H1 (cell line): ENCODE measurements at regions not wholly inside any gene's neighbourhood (a gene's known extent, or its start where the extent isn't known, plus 50 kb on each side); places are given as distances from the start of the nearest gene placed in this dataset.

Experiments
- CTCF ChIA-PET: fragments of 300-600 bp; sonication (Branson Sonifier 250); formaldehyde crosslinking; loops from one replicate; lab custom pipeline; 2021; ENCODE audit not compliant: partially characterized antibody; lab: Charles Lee
- POLR2A ChIA-PET: fragments of 300-600 bp; sonication (Branson Sonifier 250); formaldehyde crosslinking; loops from one replicate; lab custom pipeline; 2021; ENCODE audit warnings: inconsistent platforms; ENCODE audit not compliant: partially characterized antibody; lab: Charles Lee
- DNase-seq, 2 experiments: peaks; one replicate each; pipeline versions ENCODE4 v3.0.0 to v3.0.0-alpha.2; 2010 to 2022; ENCODE audit warnings: low spot score in 2 of 2, low read depth in 1 of 2, mixed read lengths in 1 of 2
- FAIRE-seq: peaks from 2 replicates; lab custom pipeline; 2011; peaks lifted over from hg19 to GRCh38; lab: Jason Lieb, UNC
- H2AFZ ChIP-seq: 2 replicates; pipeline ENCODE4 v1.8.1; 2012; ENCODE audit warnings: low read length, inconsistent platforms
- H2AK5ac ChIP-seq: 2 replicates; pipeline ENCODE4 v1.6.1; 2013; ENCODE audit warnings: low read depth, low read length
- H2BK120ac ChIP-seq: replicated peaks from 2 replicates; pipeline ENCODE3; 2013; ENCODE audit warnings: low read depth, low read length, inconsistent platforms
- H2BK12ac ChIP-seq: 2 replicates; pipeline ENCODE4 v1.6.1; 2013; ENCODE audit warnings: low read depth, low read length
- H2BK15ac ChIP-seq: 2 replicates; pipeline ENCODE4 v1.6.1; 2013; ENCODE audit warnings: low read length
- H2BK20ac ChIP-seq: 2 replicates; pipeline ENCODE4 v1.6.1; 2013; ENCODE audit warnings: low read length
- H2BK5ac ChIP-seq: 2 replicates; pipeline ENCODE4 v1.6.1; 2013; ENCODE audit warnings: low read depth, low read length
- H3K14ac ChIP-seq: 2 replicates; pipeline ENCODE4 v1.6.1; 2013; ENCODE audit warnings: inconsistent platforms; ENCODE audit not compliant: insufficient read length
- H3K18ac ChIP-seq: 2 replicates; pipeline ENCODE4 v1.6.1; 2013; ENCODE audit warnings: low read length; ENCODE audit errors: extremely low read depth
- H3K23ac ChIP-seq: 2 replicates; pipeline ENCODE4 v1.6.1; 2013; ENCODE audit warnings: inconsistent platforms; ENCODE audit not compliant: insufficient read length
- H3K23me2 ChIP-seq: 2 replicates; pipeline ENCODE4 v1.6.1; 2013; ENCODE audit warnings: low read depth, low read length
- H3K27ac ChIP-seq: 2 replicates; pipeline ENCODE4 v1.6.1; 2011; ENCODE audit warnings: low read depth, low read length, inconsistent platforms
- H3K27me3 ChIP-seq, 4 experiments: replicated peaks in 1 of 4; 1 replicate in 1 of 4; 2 replicates in 3 of 4; pipeline versions ENCODE4 v1.6.1 to v1.8.1; 2011 to 2013; ENCODE audit warnings: low read length in 3 of 4, mild to moderate bottlenecking in 3 of 4, inconsistent platforms in 2 of 4, mixed read lengths in 2 of 4, moderate library complexity in 1 of 4; ENCODE audit not compliant: control insufficient read depth in 3 of 4, insufficient read depth in 3 of 4; ENCODE audit errors: extremely low read depth in 1 of 4
- H3K36me3 ChIP-seq, 4 experiments: 2 replicates each; pipeline versions ENCODE4 v1.6.1 to v1.8.1; 2011 to 2013; ENCODE audit warnings: mild to moderate bottlenecking in 4 of 4, low read length in 3 of 4, moderate library complexity in 2 of 4, control low read depth in 1 of 4, inconsistent platforms in 1 of 4; ENCODE audit not compliant: insufficient read depth in 4 of 4, control insufficient read depth in 2 of 4
- H3K4ac ChIP-seq: replicated peaks from 2 replicates; pipeline ENCODE3; 2013; ENCODE audit warnings: low read length, low read depth, mixed read lengths, inconsistent platforms; ENCODE audit not compliant: insufficient read length
- H3K4me1 ChIP-seq, 4 experiments: replicated peaks in 1 of 4; 1 replicate in 1 of 4; 2 replicates in 3 of 4; pipeline versions ENCODE4 v1.6.1 to v1.8.1; 2011 to 2013; ENCODE audit warnings: low read length in 3 of 4, inconsistent platforms in 2 of 4, mixed read lengths in 1 of 4; ENCODE audit not compliant: insufficient read depth in 4 of 4, control insufficient read depth in 3 of 4
- H3K4me2 ChIP-seq, 2 experiments: 2 replicates each; pipeline versions ENCODE4 v1.6.1 to v1.8.1; 2011 to 2013; ENCODE audit warnings: low read depth in 2 of 2, low read length in 2 of 2, control low read depth in 1 of 2, inconsistent platforms in 1 of 2, mild to moderate bottlenecking in 1 of 2; ENCODE audit not compliant: insufficient read depth in 1 of 2
- H3K4me3 ChIP-seq, 4 experiments: fragments of 200-600, 300-600 bp in 1 of 4; sonication (generic), shearing (Covaris generic), sonication (Bioruptor Twin) in 1 of 4; 2 replicates each; pipeline versions ENCODE4 v1.5.1 to v1.8.1; 2011 to 2016; ENCODE audit warnings: low read length in 4 of 4, low read depth in 3 of 4, control low read depth in 2 of 4, inconsistent platforms in 2 of 4, mild to moderate bottlenecking in 2 of 4, mixed read lengths in 1 of 4, moderate library complexity in 1 of 4; ENCODE audit not compliant: insufficient read depth in 2 of 4; ENCODE audit errors: extremely low read depth in 1 of 4
- H3K56ac ChIP-seq: replicated peaks from 2 replicates; pipeline ENCODE3; 2013; ENCODE audit warnings: low read depth, mild to moderate bottlenecking, mixed read lengths, low read length, inconsistent platforms; ENCODE audit not compliant: insufficient read length
- H3K79me1 ChIP-seq: 2 replicates; pipeline ENCODE4 v1.6.1; 2013; ENCODE audit warnings: low read depth, low read length, control low read depth
- H3K79me2 ChIP-seq, 2 experiments: 2 replicates each; pipeline versions ENCODE4 v1.6.1 to v1.8.1; 2012 to 2013; ENCODE audit warnings: low read length in 2 of 2, mild to moderate bottlenecking in 2 of 2, inconsistent platforms in 1 of 2; ENCODE audit not compliant: insufficient read depth in 2 of 2, control insufficient read depth in 1 of 2
- H3K9ac ChIP-seq, 4 experiments: replicated peaks in 1 of 4; 1 replicate in 1 of 4; 2 replicates in 3 of 4; pipeline versions ENCODE4 v1.6.1 to v1.8.1; 2011 to 2013; ENCODE audit warnings: low read depth in 3 of 4, low read length in 3 of 4, control low read depth in 2 of 4, mild to moderate bottlenecking in 2 of 4, moderate library complexity in 2 of 4, inconsistent platforms in 1 of 4; ENCODE audit errors: extremely low read depth in 1 of 4
- H3K9me3 ChIP-seq, 2 experiments: 2 replicates each; pipeline versions ENCODE4 v1.6.1 to v1.8.1; 2012 to 2013; ENCODE audit warnings: mild to moderate bottlenecking in 2 of 2, moderate library complexity in 2 of 2, control low read depth in 1 of 2, inconsistent platforms in 1 of 2, low read depth in 1 of 2, low read length in 1 of 2, mixed read lengths in 1 of 2; ENCODE audit not compliant: insufficient read depth in 2 of 2
- H4K20me1 ChIP-seq, 2 experiments: replicated peaks in 1 of 2; 2 replicates each; pipeline versions ENCODE3 to v1.8.1; 2011 to 2013; ENCODE audit warnings: inconsistent platforms in 2 of 2, low read length in 2 of 2, mild to moderate bottlenecking in 1 of 2; ENCODE audit not compliant: insufficient read depth in 2 of 2, control insufficient read depth in 1 of 2
- H4K5ac ChIP-seq: 2 replicates; pipeline ENCODE4 v1.6.1; 2013; ENCODE audit warnings: low read length, low read depth, mixed read lengths, inconsistent platforms; ENCODE audit not compliant: insufficient read length
- H4K8ac ChIP-seq: 2 replicates; pipeline ENCODE4 v1.8.0; 2013; ENCODE audit warnings: mild to moderate bottlenecking, moderate library complexity, low read length, inconsistent platforms; ENCODE audit not compliant: insufficient read depth; ENCODE audit errors: extremely low read depth
- H4K91ac ChIP-seq: replicated peaks from 2 replicates; pipeline ENCODE3; 2013; ENCODE audit warnings: low read length, mixed read lengths, inconsistent platforms; ENCODE audit not compliant: insufficient read length
- SP1 ChIP-seq: IDR thresholded peaks from 2 replicates; pipeline ENCODE4 v1.6.1; 2011; ENCODE audit warnings: low read depth, low read length
- TAF1 ChIP-seq: IDR thresholded peaks from 2 replicates; pipeline ENCODE4 v1.6.1; 2011; ENCODE audit warnings: mild to moderate bottlenecking, low read depth, low read length
- WGBS, 2 experiments: shearing (Covaris generic) in 1 of 2; methylation state at CpG; one replicate each; pipeline versions ENCODE4 v1.1.6 to v1.1.7; 2013 to 2015; ENCODE audit warnings: low lambda C conversion rate in 2 of 2, mixed read lengths in 2 of 2, inconsistent platforms in 1 of 2, low coverage in 1 of 2, missing lambda C conversion rate in 1 of 2; ENCODE audit not compliant: insufficient replicate concordance in 2 of 2, insufficient coverage in 1 of 2, insufficient read length in 1 of 2; ENCODE audit errors: extremely low coverage in 1 of 2, missing lambda C conversion rate in 1 of 2; 5-methylcytosine and 5-hydroxymethylcytosine counted together

- H3K23ac ChIP-seq = no peak overlapping the region
- no peak overlapping the region for H3K27ac ChIP-seq
- no peak overlapping the region for H4K8ac ChIP-seq
- H3K56ac ChIP-seq = no peak overlapping the region
- peak overlapping the region; percentile 16 for H3K4ac ChIP-seq
- TF ChIP-seq TAF1 (no peak), SP1 (0 out of 2 replicates have a peak, but pooled peaks have one; percentile 35)
- H4K91ac ChIP-seq = peak overlapping the region; percentile 36
- no peak overlapping the region for H3K14ac ChIP-seq
- no peaks in the 10 kb centered on the region for H3K27me3 ChIP-seq
- H4K5ac ChIP-seq = no peak overlapping the region
- H3K79me2 ChIP-seq = no peaks in the 10 kb centered on the region
- no peak overlapping the region for H3K18ac ChIP-seq
- peak overlapping the region; percentile 37; the same call in 1 of the 2 replicates for H2AFZ ChIP-seq
- POLR2A ChIA-PET = no interaction called here
- H2BK15ac ChIP-seq = no peak overlapping the region; the same call in 1 of the 2 replicates
- peaks cover 0 to 23% (median 18%) of the 10 kb centered on the region in 4 experiments for H3K4me1 ChIP-seq
- H3K36me3 ChIP-seq = no peaks in the 10 kb centered on the region
- peak overlapping the region; percentile 39 to 46 for H3K4me2 ChIP-seq
- WGBS, 2 experiments = 25% methylated on average over 5 of the region's 5 CpGs; no CpG with 5 or more reads in 1 of the 2 experiments
- no peak for FAIRE-seq
- no peak overlapping the region for H2AK5ac ChIP-seq
- no peak for DNase-seq
- no peak overlapping the region for H3K9ac ChIP-seq
- H2BK20ac ChIP-seq = no peak overlapping the region
- no peaks in the 10 kb centered on the region for H3K9me3 ChIP-seq
- H4K20me1 ChIP-seq = no peaks in the 10 kb centered on the region
- no peaks in the 10 kb centered on the region for H3K79me1 ChIP-seq
- peak overlapping the region; percentile 67; the same call in 1 of the 2 replicates for H2BK5ac ChIP-seq
- CTCF ChIA-PET = interaction anchor here (0.6 to 1.3 kb wide), 4 partner anchors 26 to 46 kb away, joined by 3 to 5 read pairs (median 4); no protein-coding TSS in a partner anchor
- no peak overlapping the region for H2BK120ac ChIP-seq
- H2BK12ac ChIP-seq = no peak overlapping the region
- peak overlapping the region in 1 of 4 experiments; percentile 20; a peak in 1 of 8 replicates for H3K4me3 ChIP-seq
- no peaks in the 10 kb centered on the region for H3K23me2 ChIP-seq
Measured at GRCh38 chr11:127109796-127110480, 109.4 kb upstream of the KIRREL3 start.
